K562 (cell line): ENCODE measurements at regions not wholly inside any gene's neighbourhood (a gene's known extent, or its start where the extent isn't known, plus 50 kb on each side); places are given as distances from the start of the nearest gene placed in this dataset.

ENCODE experiments used
- ATAC-seq: fragments of 200-7000 bp; cut with Tn5 transposase; 3 replicates; pipeline ENCODE4 v1.9.1; 2020; ENCODE audit warnings: moderate library complexity
- BruUV-seq: library from RNA; stranded (reverse); fragments of 400-500 nt; replicated peaks from 2 replicates; lab custom pipeline; 2021; lab: Mats Ljungman, UMichigan
- CTCF ChIA-PET: fragments of 300-600 bp; formaldehyde crosslinking; extraction: SDS; loops from one replicate; lab custom pipeline; 2021; ENCODE audit warnings: low intra/inter-chr PET ratio; lab: Yijun Ruan, JAX
- POLR2A ChIA-PET: fragments of 300-600, 350-650 bp; sonication (Branson Sonifier 250); formaldehyde crosslinking; extraction: SDS; loops from one replicate; lab custom pipeline; 2021; ENCODE audit warnings: antibody characterized with exemption, inconsistent platforms; lab: Yijun Ruan, JAX
- DNase-seq, 4 experiments: peaks; one replicate each; pipeline versions ENCODE4 v3.0.0 to v3.0.0-alpha.2; 2011 to 2018; ENCODE audit warnings: low spot score in 3 of 4, mixed read lengths in 3 of 4; ENCODE audit errors: extremely low read depth in 1 of 4
- FAIRE-seq: peaks from 2 replicates; lab custom pipeline; 2011; peaks lifted over from hg19 to GRCh38; lab: Jason Lieb, UNC
- H2AFZ ChIP-seq: 2 replicates; pipeline ENCODE4 v1.6.0; 2011; ENCODE audit warnings: low read depth, low read length, control low read depth, inconsistent platforms
- H3K27ac ChIP-seq: fragments of 200-600 bp; 3 replicates; pipeline ENCODE4 v1.8.0; 2011; ENCODE audit warnings: low read depth, mild to moderate bottlenecking, control low read depth, inconsistent platforms, low read length, moderate library complexity, mixed read lengths; ENCODE audit errors: extremely low read depth
- H3K27me3 ChIP-seq, 2 experiments: fragments of 300-600 bp in 1 of 2; 2 replicates in 1 of 2; 3 replicates in 1 of 2; pipeline versions ENCODE4 v1.6.0 to v1.8.0; 2011; ENCODE audit warnings: inconsistent platforms in 2 of 2, low read length in 2 of 2, mild to moderate bottlenecking in 1 of 2, mixed read lengths in 1 of 2, moderate library complexity in 1 of 2; ENCODE audit not compliant: control insufficient read depth in 2 of 2, insufficient read depth in 2 of 2
- H3K36me3 ChIP-seq: fragments of 300-600 bp; 3 replicates; pipeline ENCODE4 v1.8.0; 2011; ENCODE audit warnings: mild to moderate bottlenecking, low read length, inconsistent platforms; ENCODE audit not compliant: control insufficient read depth, insufficient read depth
- H3K4me1 ChIP-seq, 2 experiments: fragments of 200-600 bp in 1 of 2; replicated peaks in 1 of 2; 2 replicates in 1 of 2; 3 replicates in 1 of 2; pipeline versions ENCODE4 v1.5.1 to v1.8.0; 2011; ENCODE audit warnings: inconsistent platforms in 2 of 2, low read length in 2 of 2, mild to moderate bottlenecking in 1 of 2, mixed read lengths in 1 of 2, moderate library complexity in 1 of 2; ENCODE audit not compliant: control insufficient read depth in 2 of 2, insufficient read depth in 2 of 2
- H3K4me2 ChIP-seq: 2 replicates; pipeline ENCODE4 v1.6.1; 2011; ENCODE audit warnings: low read length, control low read depth, inconsistent platforms, mixed read lengths; ENCODE audit not compliant: insufficient read depth
- H3K4me3 ChIP-seq: fragments of 200-600 bp; sonication (generic), shearing (Covaris generic); 2 replicates; pipeline ENCODE4 v1.5.1; 2016; ENCODE audit warnings: control low read depth, inconsistent platforms
- H3K79me2 ChIP-seq: fragments of 200-600 bp; 3 replicates; pipeline ENCODE4 v1.8.0; 2011; ENCODE audit warnings: low read length, inconsistent platforms; ENCODE audit not compliant: control insufficient read depth, insufficient read depth
- H3K9ac ChIP-seq, 2 experiments: 2 replicates each; pipeline versions ENCODE4 v1.6.0 to v1.6.1; 2011; ENCODE audit warnings: low read depth in 2 of 2, low read length in 2 of 2, control low read depth in 1 of 2, inconsistent platforms in 1 of 2, mild to moderate bottlenecking in 1 of 2, mixed read lengths in 1 of 2; ENCODE audit not compliant: insufficient read depth in 1 of 2
- H3K9me1 ChIP-seq: one replicate; pipeline ENCODE4 v1.6.0; 2011; ENCODE audit warnings: inconsistent platforms, mild to moderate bottlenecking, low read length, moderate library complexity; ENCODE audit not compliant: control insufficient read depth, insufficient read depth
- H3K9me3 ChIP-seq: replicated peaks from 2 replicates; pipeline ENCODE4 v1.5.1; 2011; ENCODE audit warnings: low read depth, low read length, inconsistent platforms; ENCODE audit not compliant: control insufficient read depth, insufficient read depth
- H4K20me1 ChIP-seq: replicated peaks from 2 replicates; pipeline ENCODE4 v1.6.1; 2011; ENCODE audit warnings: low read length, inconsistent platforms, mixed read lengths; ENCODE audit not compliant: control insufficient read depth, insufficient read depth
- BHLHE40 ChIP-seq: IDR thresholded peaks from 2 replicates; pipeline ENCODE4 v1.6.1; 2011; ENCODE audit warnings: low read length, improper control_type of control experiment
- ERF ChIP-seq: fragments of 450-650 bp; formaldehyde crosslinking; IDR thresholded peaks from 2 replicates; pipeline ENCODE4 v1.4.0; 2020; ENCODE audit warnings: mild to moderate bottlenecking, mixed read lengths
- GATAD2A ChIP-seq: fragments of 450-650 bp; IDR thresholded peaks from 2 replicates; pipeline ENCODE4 v1.6.1; 2017
- GATAD2B ChIP-seq: fragments of 450-650 bp; IDR thresholded peaks from 2 replicates; pipeline ENCODE4 v1.6.1; 2017; ENCODE audit warnings: mild to moderate bottlenecking, borderline replicate concordance
- HNRNPL ChIP-seq: fragments of 200-400 bp; formaldehyde crosslinking; IDR thresholded peaks from 2 replicates; pipeline ENCODE4 v1.6.1; 2017; ENCODE audit warnings: low read depth, mild to moderate bottlenecking, low read length
- KLF6 ChIP-seq: fragments of 250-450 bp; sonication (Bioruptor Pico); IDR thresholded peaks from 2 replicates; pipeline ENCODE4 v1.4.0; 2020; ENCODE audit warnings: mild to moderate bottlenecking, moderate library complexity, borderline replicate concordance
- LCOR ChIP-seq: sonication (generic); formaldehyde crosslinking; IDR thresholded peaks from 2 replicates; pipeline ENCODE4 v1.8.0; 2022; ENCODE audit warnings: mild to moderate bottlenecking, missing genetic modification reagents
- NR1H2 ChIP-seq: sonication (generic); formaldehyde crosslinking; IDR thresholded peaks from 2 replicates; pipeline ENCODE4 v1.4.0; 2020; ENCODE audit warnings: mild to moderate bottlenecking, missing genetic modification reagents
- PHB2 ChIP-seq: fragments of 450-650 bp; IDR thresholded peaks from 2 replicates; pipeline ENCODE4 v1.6.1; 2017; ENCODE audit warnings: low read depth
- RAD21 ChIP-seq, 2 experiments: fragments of 250-450 bp in 1 of 2; fragments of 450-650 bp in 1 of 2; sonication (Bioruptor Pico) in 1 of 2; formaldehyde crosslinking in 1 of 2; IDR thresholded peaks in 1 of 2; conservative IDR thresholded peaks in 1 of 2; 2 replicates each; pipeline versions ENCODE4 v1.4.0 to v1.8.0; 2020 to 2022; ENCODE audit warnings: mild to moderate bottlenecking in 2 of 2, moderate library complexity in 1 of 2
- RNF2 ChIP-seq: sonication (generic); IDR thresholded peaks from 2 replicates; pipeline ENCODE4 v1.6.1; 2016
- ZC3H11A ChIP-seq: IDR thresholded peaks from 2 replicates; pipeline ENCODE4 v1.6.1; 2012; ENCODE audit warnings: low read depth, low read length, improper control_type of control experiment
- WGBS: fragments of 100-300 bp; shearing (Covaris generic); methylation state at CpG from one replicate; pipeline ENCODE4 v1.1.6; 2016; ENCODE audit warnings: low coverage, mixed read lengths; ENCODE audit not compliant: insufficient coverage; ENCODE audit errors: missing lambda C conversion rate; 5-methylcytosine and 5-hydroxymethylcytosine counted together
- in situ Hi-C: fragments of 300-500 bp; cut with MboI; formaldehyde crosslinking; loops from 4 replicates; pipeline ENCODE4 v1.15.0; 2018; ENCODE audit warnings: inconsistent platforms, mixed read lengths
- intact Hi-C: fragments of 100-400 bp; cut with micrococcal nuclease; formaldehyde crosslinking; loops from 2 replicates; pipeline ENCODE4 v1.14.2; 2022
- TF ChIP-seq, protein P1 (sequence below): fragments of 250-450 bp; sonication (Bioruptor Pico); IDR thresholded peaks from 2 replicates; pipeline ENCODE4 v1.5.1; 2021; ENCODE audit warnings: mild to moderate bottlenecking
- TF ChIP-seq, protein P2 (sequence below): fragments of 250-450 bp; sonication (Bioruptor Pico); IDR thresholded peaks from 2 replicates; pipeline ENCODE4 v1.4.0; 2020; ENCODE audit warnings: mild to moderate bottlenecking, moderate library complexity, borderline replicate concordance
- TF ChIP-seq, protein P3 (sequence below): fragments of 450-650 bp; formaldehyde crosslinking; IDR thresholded peaks from 2 replicates; pipeline ENCODE4 v1.4.0; 2020; ENCODE audit warnings: mild to moderate bottlenecking, moderate library complexity
- TF ChIP-seq, protein P4 (sequence below): sonication (generic); formaldehyde crosslinking; IDR thresholded peaks from 2 replicates; pipeline ENCODE4 v1.4.0; 2020; ENCODE audit warnings: mild to moderate bottlenecking, missing genetic modification reagents

DNA sequence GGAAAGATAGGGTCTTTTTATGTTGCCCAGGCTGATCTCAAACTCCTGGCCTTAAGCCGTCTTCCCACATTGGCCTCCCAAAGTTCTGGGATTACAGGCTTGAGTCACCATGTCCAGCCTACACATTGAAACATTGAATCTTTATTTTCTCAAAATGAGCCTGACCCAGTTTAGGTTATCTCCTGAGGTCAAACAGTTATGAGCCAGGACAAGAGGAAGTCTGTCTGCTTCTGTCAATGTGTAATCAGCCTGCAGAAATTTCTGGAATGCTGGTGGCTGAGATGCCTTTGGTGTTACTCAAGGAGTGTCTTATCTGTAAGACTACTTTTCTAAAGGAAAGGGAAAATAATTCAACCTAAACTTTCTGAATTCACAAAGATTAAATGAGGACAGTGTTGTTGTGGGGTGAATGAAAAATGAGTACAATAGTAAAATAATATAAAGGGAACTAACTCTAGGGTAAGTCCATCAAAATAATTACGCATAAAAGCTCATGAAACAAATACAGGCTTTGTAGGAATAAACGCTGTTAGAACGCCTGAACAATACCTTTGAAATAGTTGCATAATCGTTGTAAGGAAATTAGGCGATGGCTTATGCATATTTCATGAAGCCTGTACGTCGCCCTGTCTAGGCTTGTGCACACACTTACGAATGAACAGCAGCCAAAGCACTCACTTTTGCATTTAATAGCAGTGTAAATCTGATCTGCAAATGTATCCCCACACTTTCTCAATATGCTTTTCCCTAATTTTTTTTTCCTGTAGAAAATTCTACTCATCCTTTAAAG lies 260.8 kb downstream of the RDH14 start:
- no peak overlapping the region for H3K27ac ChIP-seq
- no peaks in the 10 kb centered on the region for H3K79me2 ChIP-seq
- BruUV-seq = no TSS peak

More for the DNA sequence above, 260.8 kb downstream of the RDH14 start:
- Histone ChIP-seq H2AFZ (no peak overlapping the region), H3K9me1 (no peaks in the 10 kb centered on the region), H3K4me3 (no peak overlapping the region), H3K4me2 (no peak overlapping the region), H3K36me3 (no peaks in the 10 kb centered on the region), H3K27me3 (no peaks in the 10 kb centered on the region), H4K20me1 (no peaks in the 10 kb centered on the region), H3K9ac (no peak overlapping the region), H3K4me1 (no peaks in the 10 kb centered on the region), H3K9me3 (0 out of 2 replicates have a peak, but pooled peaks cover 2% of the 10 kb centered on the region)
- in situ Hi-C loops = no loop called here
- 1% methylated on average over 9 of the region's 9 CpGs for WGBS
- CTCF ChIA-PET = no interaction called here
- TF ChIP-seq, protein P1, sequence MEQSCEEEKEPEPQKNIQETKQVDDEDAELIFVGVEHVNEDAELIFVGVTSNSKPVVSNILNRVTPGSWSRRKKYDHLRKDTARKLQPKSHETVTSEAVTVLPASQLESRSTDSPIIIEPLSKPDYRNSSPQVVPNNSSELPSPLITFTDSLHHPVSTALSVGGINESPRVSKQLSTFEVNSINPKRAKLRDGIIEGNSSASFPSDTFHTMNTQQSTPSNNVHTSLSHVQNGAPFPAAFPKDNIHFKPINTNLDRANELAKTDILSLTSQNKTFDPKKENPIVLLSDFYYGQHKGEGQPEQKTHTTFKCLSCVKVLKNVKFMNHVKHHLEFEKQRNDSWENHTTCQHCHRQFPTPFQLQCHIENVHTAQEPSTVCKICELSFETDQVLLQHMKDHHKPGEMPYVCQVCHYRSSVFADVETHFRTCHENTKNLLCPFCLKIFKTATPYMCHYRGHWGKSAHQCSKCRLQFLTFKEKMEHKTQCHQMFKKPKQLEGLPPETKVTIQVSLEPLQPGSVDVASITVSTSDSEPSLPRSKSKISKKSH = no peak
- TF ChIP-seq, protein P2, sequence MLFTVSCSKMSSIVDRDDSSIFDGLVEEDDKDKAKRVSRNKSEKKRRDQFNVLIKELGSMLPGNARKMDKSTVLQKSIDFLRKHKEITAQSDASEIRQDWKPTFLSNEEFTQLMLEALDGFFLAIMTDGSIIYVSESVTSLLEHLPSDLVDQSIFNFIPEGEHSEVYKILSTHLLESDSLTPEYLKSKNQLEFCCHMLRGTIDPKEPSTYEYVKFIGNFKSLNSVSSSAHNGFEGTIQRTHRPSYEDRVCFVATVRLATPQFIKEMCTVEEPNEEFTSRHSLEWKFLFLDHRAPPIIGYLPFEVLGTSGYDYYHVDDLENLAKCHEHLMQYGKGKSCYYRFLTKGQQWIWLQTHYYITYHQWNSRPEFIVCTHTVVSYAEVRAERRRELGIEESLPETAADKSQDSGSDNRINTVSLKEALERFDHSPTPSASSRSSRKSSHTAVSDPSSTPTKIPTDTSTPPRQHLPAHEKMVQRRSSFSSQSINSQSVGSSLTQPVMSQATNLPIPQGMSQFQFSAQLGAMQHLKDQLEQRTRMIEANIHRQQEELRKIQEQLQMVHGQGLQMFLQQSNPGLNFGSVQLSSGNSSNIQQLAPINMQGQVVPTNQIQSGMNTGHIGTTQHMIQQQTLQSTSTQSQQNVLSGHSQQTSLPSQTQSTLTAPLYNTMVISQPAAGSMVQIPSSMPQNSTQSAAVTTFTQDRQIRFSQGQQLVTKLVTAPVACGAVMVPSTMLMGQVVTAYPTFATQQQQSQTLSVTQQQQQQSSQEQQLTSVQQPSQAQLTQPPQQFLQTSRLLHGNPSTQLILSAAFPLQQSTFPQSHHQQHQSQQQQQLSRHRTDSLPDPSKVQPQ (CRISPR knock-in tag) = no peak
- TF ChIP-seq, protein P3, sequence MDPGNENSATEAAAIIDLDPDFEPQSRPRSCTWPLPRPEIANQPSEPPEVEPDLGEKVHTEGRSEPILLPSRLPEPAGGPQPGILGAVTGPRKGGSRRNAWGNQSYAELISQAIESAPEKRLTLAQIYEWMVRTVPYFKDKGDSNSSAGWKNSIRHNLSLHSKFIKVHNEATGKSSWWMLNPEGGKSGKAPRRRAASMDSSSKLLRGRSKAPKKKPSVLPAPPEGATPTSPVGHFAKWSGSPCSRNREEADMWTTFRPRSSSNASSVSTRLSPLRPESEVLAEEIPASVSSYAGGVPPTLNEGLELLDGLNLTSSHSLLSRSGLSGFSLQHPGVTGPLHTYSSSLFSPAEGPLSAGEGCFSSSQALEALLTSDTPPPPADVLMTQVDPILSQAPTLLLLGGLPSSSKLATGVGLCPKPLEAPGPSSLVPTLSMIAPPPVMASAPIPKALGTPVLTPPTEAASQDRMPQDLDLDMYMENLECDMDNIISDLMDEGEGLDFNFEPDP (CRISPR knock-in tag) = no peak
- no peak for TF ChIP-seq NR1H2 (CRISPR knock-in tag)
- no peak for TF ChIP-seq RNF2
- no peak for TF ChIP-seq ERF (CRISPR knock-in tag)
- no peak for TF ChIP-seq PHB2
- no peak for TF ChIP-seq ZC3H11A
- TF ChIP-seq GATAD2A = no peak
- TF ChIP-seq RAD21 (CRISPR knock-in tag; conservative IDR thresholded peaks at IDR 0.05 in 1 of 2, IDR thresholded peaks at IDR 0.05 in 1 of 2) = no peak
- no peak for TF ChIP-seq HNRNPL
- no peak for TF ChIP-seq BHLHE40
- no peak for TF ChIP-seq GATAD2B
- no peak for TF ChIP-seq LCOR (CRISPR knock-in tag)
- no peak for TF ChIP-seq KLF6
- TF ChIP-seq, protein P4, sequence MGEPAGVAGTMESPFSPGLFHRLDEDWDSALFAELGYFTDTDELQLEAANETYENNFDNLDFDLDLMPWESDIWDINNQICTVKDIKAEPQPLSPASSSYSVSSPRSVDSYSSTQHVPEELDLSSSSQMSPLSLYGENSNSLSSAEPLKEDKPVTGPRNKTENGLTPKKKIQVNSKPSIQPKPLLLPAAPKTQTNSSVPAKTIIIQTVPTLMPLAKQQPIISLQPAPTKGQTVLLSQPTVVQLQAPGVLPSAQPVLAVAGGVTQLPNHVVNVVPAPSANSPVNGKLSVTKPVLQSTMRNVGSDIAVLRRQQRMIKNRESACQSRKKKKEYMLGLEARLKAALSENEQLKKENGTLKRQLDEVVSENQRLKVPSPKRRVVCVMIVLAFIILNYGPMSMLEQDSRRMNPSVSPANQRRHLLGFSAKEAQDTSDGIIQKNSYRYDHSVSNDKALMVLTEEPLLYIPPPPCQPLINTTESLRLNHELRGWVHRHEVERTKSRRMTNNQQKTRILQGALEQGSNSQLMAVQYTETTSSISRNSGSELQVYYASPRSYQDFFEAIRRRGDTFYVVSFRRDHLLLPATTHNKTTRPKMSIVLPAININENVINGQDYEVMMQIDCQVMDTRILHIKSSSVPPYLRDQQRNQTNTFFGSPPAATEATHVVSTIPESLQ = no peak
- ATAC-seq = no peak
- POLR2A ChIA-PET = no interaction called here
- FAIRE-seq = no peak
- no peak for DNase-seq
- intact Hi-C loops = no loop called here
